GM21529 (cell line): ENCODE measurements at regions not wholly inside any gene's neighbourhood (a gene's known extent, or its start where the extent isn't known, plus 50 kb on each side); places are given as distances from the start of the nearest gene placed in this dataset.

Experiments
- ATAC-seq: cut with Tn5 transposase; IDR thresholded peaks from one replicate; pipeline ENCODE4 v1.9.1; 2021; ENCODE audit not compliant: unreplicated experiment

- no peak for ATAC-seq
Observed at GRCh38 chr11:31912808-31913207, 101.7 kb upstream of the PAX6 start.

GRCh38 chr11:31910950-31911576 lies 99.9 kb upstream of the PAX6 start:
- no peak for ATAC-seq

DNA sequence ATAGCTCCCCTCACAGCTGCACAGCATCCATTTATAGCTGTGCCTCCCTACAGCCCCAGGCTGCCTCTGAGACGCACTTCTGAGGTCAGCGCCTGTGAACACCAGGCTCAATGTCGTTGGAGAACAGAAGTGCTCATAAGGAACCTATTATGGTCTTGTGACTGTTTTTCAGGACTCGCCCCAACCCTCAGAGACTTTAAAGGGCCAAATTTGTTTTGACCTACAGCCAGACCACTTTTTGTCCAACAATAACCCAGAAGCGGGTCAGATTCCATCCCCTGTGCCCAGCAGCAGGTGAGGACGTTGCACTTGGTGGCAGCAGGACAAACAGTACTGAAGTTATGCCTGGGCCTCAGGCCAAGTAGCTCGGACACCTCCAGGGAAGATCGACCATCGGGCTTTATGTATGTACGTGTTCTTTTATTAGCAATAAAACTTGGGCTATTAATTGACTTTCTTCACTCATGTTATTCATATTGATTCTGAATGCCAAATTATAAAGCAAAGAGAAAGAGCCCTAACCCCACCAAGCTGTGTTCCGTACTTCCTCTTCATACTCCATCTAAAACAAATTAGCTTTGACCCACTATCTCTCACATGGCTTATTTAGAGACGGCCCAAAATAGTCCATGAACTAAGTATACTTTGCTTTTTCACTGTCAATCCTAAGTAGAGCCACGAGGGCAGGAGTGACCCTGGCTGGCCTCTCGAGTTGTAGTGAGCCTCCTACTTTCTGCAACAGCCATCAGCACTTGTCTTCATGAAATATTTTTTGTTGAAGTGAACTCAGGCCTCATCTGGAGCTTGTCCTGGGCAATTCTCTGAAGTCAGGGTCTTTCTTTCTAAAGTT lies 92.3 kb upstream of the PAX6 start:
- ATAC-seq = no peak

DNA sequence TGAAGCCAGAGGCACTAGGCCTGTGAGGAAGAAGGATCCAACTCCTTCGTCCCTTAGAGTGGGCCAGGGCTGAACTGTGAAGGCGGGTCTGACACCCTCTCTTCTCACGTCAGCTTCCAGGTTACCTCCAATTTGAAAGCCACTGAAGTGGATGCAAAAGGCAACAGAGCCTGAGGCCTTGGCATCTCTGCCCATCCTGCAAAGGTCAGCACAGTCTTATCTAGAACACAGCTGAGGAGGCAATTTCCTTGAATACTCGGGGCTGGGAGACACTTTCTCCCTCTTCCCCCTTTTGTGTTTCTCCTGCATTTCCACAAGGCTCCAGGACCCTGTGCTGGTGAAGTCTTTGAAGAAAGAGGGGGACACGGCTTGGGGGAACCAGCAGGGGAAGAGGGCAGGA lies 91.6 kb upstream of the PAX6 start:
- ATAC-seq = no peak

- ATAC-seq = no peak
Observed at GRCh38 chr11:31895926-31896325, 84.8 kb upstream of the PAX6 start.

DNA sequence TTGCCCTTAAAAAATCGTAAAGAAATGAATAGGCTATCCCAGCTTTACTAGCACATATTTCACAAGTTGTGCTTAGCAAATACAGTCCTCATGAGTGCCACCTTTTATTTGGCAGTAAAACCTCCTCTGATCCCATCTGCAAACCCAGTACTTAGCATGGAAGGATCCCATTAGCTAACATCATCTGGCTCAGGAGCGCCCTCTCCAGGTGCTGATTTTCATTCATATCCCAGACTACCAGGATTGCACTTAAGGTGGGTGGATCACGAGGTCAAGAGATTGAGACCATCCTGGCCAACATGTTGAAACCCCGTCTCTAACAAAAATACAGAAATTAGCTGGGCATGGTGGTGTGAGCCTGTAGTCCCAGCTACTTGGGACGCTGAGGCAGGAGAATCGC lies 76.1 kb upstream of the PAX6 start:
- no peak for ATAC-seq

DNA sequence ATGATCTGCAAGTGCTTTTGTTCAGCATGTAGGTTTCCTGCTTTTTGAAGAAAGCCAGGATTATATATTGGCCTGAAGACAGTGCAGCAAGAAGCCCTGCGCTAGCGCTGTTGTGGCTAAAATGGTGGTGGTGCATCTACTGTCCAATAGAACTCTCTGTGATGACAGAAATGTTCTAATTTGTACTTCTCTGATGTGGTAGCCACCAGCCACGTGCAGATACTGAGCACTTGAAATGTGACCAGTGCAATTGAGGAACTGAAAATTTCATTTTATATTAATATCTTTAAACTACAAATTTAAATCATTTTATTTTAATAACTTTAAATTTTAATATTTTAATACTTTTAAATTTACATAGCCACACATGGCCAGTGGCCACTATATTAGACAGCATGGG lies 73.0 kb upstream of the PAX6 start:
- ATAC-seq = no peak

GRCh38 chr11:31883435-31883834 lies 72.3 kb upstream of the PAX6 start:
- no peak for ATAC-seq

- no peak for ATAC-seq
Observed at GRCh38 chr11:31882951-31883392, 71.8 kb upstream of the PAX6 start.

- no peak for ATAC-seq
Observed at GRCh38 chr11:31881825-31882224, 70.7 kb upstream of the PAX6 start.

- no peak for ATAC-seq
Observed at GRCh38 chr11:31879681-31880080, 68.6 kb upstream of the PAX6 start.

DNA sequence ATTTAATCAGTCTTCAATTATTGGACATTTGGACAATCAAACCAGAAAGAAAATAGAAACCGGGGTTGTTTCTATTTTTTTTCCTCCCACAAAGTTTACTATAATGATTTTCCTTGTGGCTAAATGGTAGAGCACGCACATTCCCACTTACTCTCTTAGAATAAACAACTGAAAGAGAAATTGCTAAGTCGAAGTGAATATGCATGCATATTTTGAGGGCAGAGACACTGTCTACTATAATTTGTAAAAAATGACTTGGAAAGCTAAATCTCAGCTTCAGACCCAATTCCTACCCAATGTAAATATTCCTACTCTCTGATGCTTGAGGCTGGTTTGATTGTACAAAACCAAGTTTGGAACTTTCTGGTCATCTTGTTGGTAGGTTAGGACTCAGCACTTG lies 66.7 kb upstream of the PAX6 start:
- no peak for ATAC-seq

- no peak for ATAC-seq
Observed at GRCh38 chr11:31877083-31877482, 66.0 kb upstream of the PAX6 start.

DNA sequence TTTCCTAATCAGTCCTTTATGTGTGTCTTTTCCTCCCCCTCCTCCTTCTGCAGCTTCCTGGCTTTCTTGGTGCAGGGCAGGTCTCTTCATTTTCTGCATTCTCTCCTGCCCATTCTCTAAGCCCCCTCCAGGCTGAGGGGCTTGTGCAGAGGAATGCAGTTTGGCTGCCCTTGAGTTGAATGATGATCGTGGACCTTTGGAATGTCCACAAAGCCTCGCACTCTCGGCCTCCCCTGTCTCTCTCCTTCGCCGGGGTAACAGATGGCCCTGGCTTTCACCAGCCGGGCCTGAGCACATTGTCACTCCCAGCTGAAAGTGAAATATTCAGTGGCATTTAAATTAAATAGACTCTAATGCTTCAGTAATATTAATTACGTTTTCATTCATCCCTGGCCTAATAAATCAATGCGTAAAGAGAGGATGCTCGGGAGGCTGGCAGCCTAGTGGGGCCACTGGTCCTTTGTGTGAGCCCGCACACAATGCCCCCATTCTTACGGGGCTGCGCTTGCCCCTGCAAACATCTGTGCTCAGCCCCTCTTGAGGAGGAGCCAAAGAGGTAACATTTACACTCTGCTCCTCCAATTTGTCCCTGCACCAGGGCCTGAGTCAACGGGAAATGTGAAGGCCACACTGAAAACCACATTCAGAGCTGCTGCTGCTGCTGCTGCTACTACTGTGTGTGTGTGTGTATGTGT lies 64.9 kb upstream of the PAX6 start:
- no peak for ATAC-seq

GRCh38 chr11:31874631-31875191 lies 63.6 kb upstream of the PAX6 start:
- no peak for ATAC-seq

- no peak for ATAC-seq
Observed at GRCh38 chr11:31873124-31873523, 62.0 kb upstream of the PAX6 start.

GRCh38 chr11:31872076-31872443 lies 60.9 kb upstream of the PAX6 start:
- no peak for ATAC-seq

DNA sequence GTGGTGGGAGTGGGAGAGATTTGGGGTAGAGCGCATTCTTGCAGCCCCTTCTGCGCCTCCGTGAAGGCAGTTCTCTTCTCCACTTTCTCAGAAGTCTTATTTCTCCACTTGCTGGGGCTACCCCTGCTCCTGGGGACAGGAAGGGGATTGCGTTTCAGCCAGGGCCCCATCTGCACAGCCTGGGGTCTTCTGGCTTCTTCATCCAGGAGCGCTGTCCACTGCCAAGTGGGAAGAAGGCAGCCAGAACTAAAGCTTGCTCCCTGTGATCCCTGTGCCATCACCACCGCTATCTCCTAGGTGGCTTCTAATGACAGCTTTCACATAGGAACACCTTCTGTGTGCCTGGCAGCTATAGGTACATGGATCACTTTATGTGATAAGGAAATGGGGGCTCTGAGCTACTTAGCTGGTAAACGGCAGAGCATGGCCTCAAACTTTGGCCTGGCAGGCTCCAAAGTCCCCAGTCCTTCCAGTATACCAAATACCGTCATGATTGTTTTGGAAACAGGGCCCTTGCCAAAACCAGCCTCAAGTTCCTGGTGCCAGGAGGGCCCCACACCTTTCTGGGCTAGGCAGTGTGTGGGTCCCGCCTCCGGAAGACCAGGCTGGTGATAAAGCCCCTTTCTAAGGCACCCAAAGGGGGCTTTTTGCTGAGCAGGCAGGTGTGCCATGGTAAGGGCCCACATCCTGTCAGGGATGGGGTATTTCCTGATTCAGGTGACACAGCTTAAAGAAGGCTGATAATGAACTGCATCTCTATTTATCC lies 60.4 kb upstream of the PAX6 start:
- ATAC-seq = no peak

GRCh38 chr11:31870609-31871309 lies 59.6 kb upstream of the PAX6 start:
- ATAC-seq = no peak

DNA sequence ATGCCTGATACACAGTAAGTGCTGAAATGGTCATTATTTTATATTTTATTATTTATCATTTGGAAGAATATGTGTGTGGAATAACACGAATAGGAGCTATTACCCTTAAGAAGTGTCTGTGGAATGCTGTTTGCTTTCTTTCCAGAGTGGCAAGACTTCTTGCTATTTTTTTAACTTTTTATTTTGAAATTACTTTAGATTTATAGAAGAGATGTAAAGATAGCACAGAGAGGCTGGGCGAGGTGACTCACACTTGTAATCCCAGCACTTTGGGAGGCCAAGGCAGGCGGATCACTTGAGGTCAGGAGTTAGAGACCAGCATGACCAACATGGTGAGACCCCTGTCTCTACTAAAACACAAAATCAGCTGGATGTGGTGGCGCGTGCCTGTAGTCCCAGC lies 58.9 kb upstream of the PAX6 start:
- ATAC-seq = no peak
